OCI-LY3 (cell line): ENCODE measurements at regions not wholly inside any gene's neighbourhood (a gene's known extent, or its start where the extent isn't known, plus 50 kb on each side); places are given as distances from the start of the nearest gene placed in this dataset.

Source experiments
- EZH2phosphoT487 ChIP-seq: fragments of 200-600 bp; shearing (Covaris generic); IDR thresholded peaks from 2 replicates; pipeline ENCODE4 v1.6.1; 2018; ENCODE audit warnings: antibody characterized with exemption, mixed run types, low read depth
- TF ChIP-seq, protein P1 (sequence below): fragments of 200-600, 300-600 bp; sonication (generic); IDR thresholded peaks from 2 replicates; pipeline ENCODE4 v1.5.1; 2014; ENCODE audit warnings: antibody characterized with exemption, low read length, low read depth

DNA sequence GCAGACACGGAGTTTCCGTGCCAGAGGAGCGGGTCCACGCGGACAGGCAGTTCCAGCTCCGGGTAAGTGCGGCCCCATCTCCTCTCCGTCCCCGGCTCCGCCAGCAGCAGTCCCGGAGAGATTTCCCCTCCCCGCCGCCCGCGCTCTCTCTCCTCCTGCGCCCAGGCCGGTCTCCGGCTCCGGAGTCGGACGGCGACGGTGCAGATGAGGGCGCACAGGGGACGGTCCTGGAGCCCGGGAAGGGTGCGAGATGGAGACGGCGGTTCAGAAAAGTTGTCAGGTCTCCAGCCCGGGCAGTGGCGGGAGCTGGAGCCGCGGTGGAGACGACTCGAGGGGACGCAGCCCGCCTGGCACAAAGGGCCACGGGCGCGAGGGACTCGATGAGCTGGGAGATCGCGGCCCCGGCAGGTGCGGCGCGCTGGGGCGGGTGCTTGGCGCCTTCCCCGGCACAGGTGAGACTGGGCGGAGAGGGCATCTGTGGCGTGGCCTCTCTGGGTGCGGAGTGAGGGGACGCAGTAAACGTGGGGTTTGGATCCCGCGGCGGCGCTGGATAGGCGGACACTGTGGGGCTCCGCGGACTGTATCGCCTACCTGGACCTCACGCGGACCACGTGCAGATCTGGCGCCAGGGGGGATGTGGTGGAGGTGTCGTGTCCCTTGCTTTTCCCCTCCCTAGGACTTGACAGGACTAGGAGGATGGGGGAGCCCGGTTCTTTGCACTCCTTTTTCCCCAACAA lies 1540.3 kb upstream of the TMEM132C start:
- TF ChIP-seq, protein P1, sequence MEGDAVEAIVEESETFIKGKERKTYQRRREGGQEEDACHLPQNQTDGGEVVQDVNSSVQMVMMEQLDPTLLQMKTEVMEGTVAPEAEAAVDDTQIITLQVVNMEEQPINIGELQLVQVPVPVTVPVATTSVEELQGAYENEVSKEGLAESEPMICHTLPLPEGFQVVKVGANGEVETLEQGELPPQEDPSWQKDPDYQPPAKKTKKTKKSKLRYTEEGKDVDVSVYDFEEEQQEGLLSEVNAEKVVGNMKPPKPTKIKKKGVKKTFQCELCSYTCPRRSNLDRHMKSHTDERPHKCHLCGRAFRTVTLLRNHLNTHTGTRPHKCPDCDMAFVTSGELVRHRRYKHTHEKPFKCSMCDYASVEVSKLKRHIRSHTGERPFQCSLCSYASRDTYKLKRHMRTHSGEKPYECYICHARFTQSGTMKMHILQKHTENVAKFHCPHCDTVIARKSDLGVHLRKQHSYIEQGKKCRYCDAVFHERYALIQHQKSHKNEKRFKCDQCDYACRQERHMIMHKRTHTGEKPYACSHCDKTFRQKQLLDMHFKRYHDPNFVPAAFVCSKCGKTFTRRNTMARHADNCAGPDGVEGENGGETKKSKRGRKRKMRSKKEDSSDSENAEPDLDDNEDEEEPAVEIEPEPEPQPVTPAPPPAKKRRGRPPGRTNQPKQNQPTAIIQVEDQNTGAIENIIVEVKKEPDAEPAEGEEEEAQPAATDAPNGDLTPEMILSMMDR, result no peak
- no peak for TF ChIP-seq EZH2phosphoT487
